Type B pancreatic cell (in vitro differentiated cells): ENCODE measurements at regions not wholly inside any gene's neighbourhood (a gene's known extent, or its start where the extent isn't known, plus 50 kb on each side); places are given as distances from the start of the nearest gene placed in this dataset.
"Not testable (repeated sequence)": the region's sequence is repeated elsewhere in the genome, so short reads cannot be mapped to it uniquely, and the experiment has no call there.

Experiments used
- DNase-seq: peaks from one replicate; pipeline ENCODE4 v3.0.0; 2021; ENCODE audit warnings: mixed read lengths; ENCODE audit not compliant: unreplicated experiment; ENCODE audit errors: extremely low spot score
- H3K27ac Mint-ChIP-seq: 2 replicates; pipeline ENCODE4 v1.8.0; 2021; ENCODE audit warnings: mild to moderate bottlenecking, mixed read lengths
- H3K27me3 Mint-ChIP-seq: 2 replicates; pipeline ENCODE4 v1.8.0; 2021; ENCODE audit warnings: mixed read lengths
- H3K36me3 Mint-ChIP-seq: 2 replicates; pipeline ENCODE4 v1.8.0; 2021; ENCODE audit warnings: mixed read lengths
- H3K4me1 Mint-ChIP-seq: one replicate; pipeline ENCODE4 v1.8.0; 2021; ENCODE audit warnings: mixed read lengths; ENCODE audit not compliant: unreplicated experiment
- H3K4me3 Mint-ChIP-seq: 2 replicates; pipeline ENCODE4 v1.8.0; 2021; ENCODE audit warnings: mild to moderate bottlenecking, mixed read lengths
- H3K9me3 Mint-ChIP-seq: 2 replicates; pipeline ENCODE4 v1.8.0; 2021; ENCODE audit warnings: mixed read lengths
- CTCF ChIP-seq: fragments of 200-600 bp; sonication (generic); conservative IDR thresholded peaks from 2 replicates; pipeline ENCODE4 v1.5.0; 2021; ENCODE audit warnings: antibody characterized with exemption, mild to moderate bottlenecking

GRCh38 chr5:27130587-27130986 is 92.2 kb upstream of the CDH9 start:
- Mint-ChIP-seq H3K27ac (no peak overlapping the region), H3K36me3 (no peaks in the 10 kb centered on the region), H3K4me3 (no peak overlapping the region), H3K27me3 (no peaks in the 10 kb centered on the region), H3K9me3 (no peaks in the 10 kb centered on the region), H3K4me1 (no peaks in the 10 kb centered on the region)
- DNase-seq, result no peak
- no peak for TF ChIP-seq CTCF

- no peak for TF ChIP-seq CTCF
- Mint-ChIP-seq H3K9me3 (no peaks in the 10 kb centered on the region), H3K27ac (no peak overlapping the region), H3K36me3 (no peaks in the 10 kb centered on the region), H3K4me1 (no peaks in the 10 kb centered on the region), H3K27me3 (no peaks in the 10 kb centered on the region), H3K4me3 (no peak overlapping the region)
- no peak for DNase-seq
Measured at GRCh38 chr5:27129926-27130325, 91.5 kb upstream of the CDH9 start.

GRCh38 chr5:27125856-27126255 is 87.5 kb upstream of the CDH9 start:
- Mint-ChIP-seq H3K9me3 (no peaks in the 10 kb centered on the region), H3K4me3 (no peak overlapping the region), H3K27ac (no peak overlapping the region), H3K4me1 (no peaks in the 10 kb centered on the region), H3K27me3 (no peaks in the 10 kb centered on the region), H3K36me3 (no peaks in the 10 kb centered on the region)
- DNase-seq, result no peak
- no peak for TF ChIP-seq CTCF

GRCh38 chr5:27124590-27124989 is 86.2 kb upstream of the CDH9 start:
- Mint-ChIP-seq H3K36me3 (no peaks in the 10 kb centered on the region), H3K27ac (no peak overlapping the region), H3K27me3 (no peaks in the 10 kb centered on the region), H3K9me3 (no peaks in the 10 kb centered on the region), H3K4me3 (no peak overlapping the region), H3K4me1 (no peaks in the 10 kb centered on the region)
- TF ChIP-seq CTCF, result peak; percentile 77
- DNase-seq, result no peak

GRCh38 chr5:27119736-27120321 is 81.4 kb upstream of the CDH9 start:
- not testable (repeated sequence) for H3K27ac Mint-ChIP-seq, H3K4me1 Mint-ChIP-seq, H3K4me3 Mint-ChIP-seq, H3K36me3 Mint-ChIP-seq, H3K27me3 Mint-ChIP-seq, H3K9me3 Mint-ChIP-seq, DNase-seq

- TF ChIP-seq CTCF, result no peak
- DNase-seq, result no peak
- H3K27ac Mint-ChIP-seq, result no peak overlapping the region
- no peaks in the 10 kb centered on the region for H3K4me1 Mint-ChIP-seq
- H3K27me3 Mint-ChIP-seq, result no peaks in the 10 kb centered on the region
- no peaks in the 10 kb centered on the region for H3K36me3 Mint-ChIP-seq
- H3K9me3 Mint-ChIP-seq, result no peaks in the 10 kb centered on the region
- no peak overlapping the region for H3K4me3 Mint-ChIP-seq
Measured at GRCh38 chr5:27103486-27103885, 65.1 kb upstream of the CDH9 start.

- H3K27ac Mint-ChIP-seq, H3K4me3 Mint-ChIP-seq: not testable (repeated sequence)
Measured at GRCh38 chr5:27095761-27096160, 57.4 kb upstream of the CDH9 start.

More at GRCh38 chr5:27095761-27096160, 57.4 kb upstream of the CDH9 start:
- not testable (repeated sequence) for H3K27me3 Mint-ChIP-seq, H3K9me3 Mint-ChIP-seq, H3K36me3 Mint-ChIP-seq, H3K4me1 Mint-ChIP-seq, DNase-seq
